SKM-1 (cell line): ENCODE measurements at regions not wholly inside any gene's neighbourhood (a gene's known extent, or its start where the extent isn't known, plus 50 kb on each side); places are given as distances from the start of the nearest gene placed in this dataset.
"Not testable (repeated sequence)": the region's sequence is repeated elsewhere in the genome, so short reads cannot be mapped to it uniquely, and the experiment has no call there.

Experiments used
- DNase-seq: peaks from one replicate; lab custom pipeline; 2025; ENCODE audit not compliant: unreplicated experiment; lab: John Stamatoyannopoulos, UW

- no peak for DNase-seq
Observed at GRCh38 chr2:128503399-128504245, 185.0 kb upstream of the HS6ST1 start.

- DNase-seq, result no peak
Observed at GRCh38 chr2:128504246-128505149, 185.8 kb upstream of the HS6ST1 start.

- DNase-seq, result no peak
Observed at GRCh38 chr2:128505150-128505490, 186.5 kb upstream of the HS6ST1 start.

GRCh38 chr2:128505575-128506526, 187.2 kb upstream of the HS6ST1 start:
- no peak for DNase-seq

GRCh38 chr2:128506534-128506933, 187.9 kb upstream of the HS6ST1 start:
- no peak for DNase-seq

GRCh38 chr2:128510701-128511397, 192.2 kb upstream of the HS6ST1 start:
- DNase-seq, result no peak

GRCh38 chr2:128511731-128512378, 193.2 kb upstream of the HS6ST1 start:
- no peak for DNase-seq

- DNase-seq, result no peak
Observed at GRCh38 chr2:128512379-128513115, 193.9 kb upstream of the HS6ST1 start.

DNA sequence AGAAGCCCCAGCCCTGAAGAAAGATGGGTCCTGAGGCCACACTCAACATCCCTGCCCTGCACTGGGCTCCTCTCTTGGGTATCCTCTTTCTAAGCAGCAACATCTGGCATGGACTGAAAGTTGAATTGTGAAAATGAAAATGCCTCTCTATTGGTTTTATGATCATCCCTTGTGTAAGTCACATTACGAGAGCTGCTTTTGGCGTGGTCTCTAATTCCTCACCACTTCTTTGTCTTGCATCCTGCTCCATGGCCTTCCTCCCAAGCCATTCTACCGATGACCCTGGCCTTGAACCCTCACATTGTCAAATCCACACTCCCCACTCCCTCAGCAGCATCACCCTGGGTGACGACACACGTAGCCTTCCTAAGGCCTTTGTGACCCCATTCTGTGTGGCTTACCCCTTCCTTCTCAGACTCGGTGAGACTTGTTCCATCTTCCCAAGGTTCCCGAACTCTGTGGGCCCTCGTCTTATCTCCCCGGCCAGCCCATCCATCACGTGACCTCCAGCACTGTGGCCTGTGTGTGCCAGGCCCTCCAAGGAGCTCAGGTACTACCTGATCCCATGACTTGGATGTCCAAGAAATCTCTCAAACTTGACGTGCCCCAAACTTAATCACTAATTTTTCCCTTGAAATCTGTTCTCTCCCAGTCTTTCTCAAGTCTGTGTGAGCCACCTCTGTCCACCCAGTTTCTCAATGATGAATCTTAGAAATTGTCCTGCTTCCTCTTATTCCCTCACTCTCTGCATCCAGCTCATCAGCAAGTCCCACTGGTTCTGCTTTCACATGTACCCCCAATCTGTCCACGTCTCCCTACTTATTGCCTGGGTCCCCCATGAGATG, 194.7 kb upstream of the HS6ST1 start:
- DNase-seq, result peak; percentile 73

DNA sequence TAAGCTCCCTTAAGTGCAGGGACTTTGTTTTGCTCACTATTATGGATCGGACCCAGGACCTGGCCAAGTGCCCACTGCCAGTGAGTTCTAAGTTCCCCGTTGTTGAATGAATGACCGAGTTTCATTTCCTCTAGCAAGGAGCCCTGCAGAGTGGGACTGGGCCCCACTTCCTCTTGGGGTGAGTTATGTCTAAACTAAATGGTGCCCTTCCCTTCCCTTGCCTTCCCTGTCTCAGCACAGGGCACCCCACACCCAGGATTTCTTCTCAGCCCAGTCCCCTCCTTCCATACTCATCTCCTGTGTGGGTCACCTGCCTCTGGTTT, 195.3 kb upstream of the HS6ST1 start:
- DNase-seq, result peak; percentile 61

GRCh38 chr2:128514555-128514955, 195.9 kb upstream of the HS6ST1 start:
- no peak for DNase-seq

GRCh38 chr2:128516938-128517337, 198.3 kb upstream of the HS6ST1 start:
- DNase-seq, result no peak

GRCh38 chr2:128519028-128519427, 200.4 kb upstream of the HS6ST1 start:
- DNase-seq, result not testable (repeated sequence)

DNA sequence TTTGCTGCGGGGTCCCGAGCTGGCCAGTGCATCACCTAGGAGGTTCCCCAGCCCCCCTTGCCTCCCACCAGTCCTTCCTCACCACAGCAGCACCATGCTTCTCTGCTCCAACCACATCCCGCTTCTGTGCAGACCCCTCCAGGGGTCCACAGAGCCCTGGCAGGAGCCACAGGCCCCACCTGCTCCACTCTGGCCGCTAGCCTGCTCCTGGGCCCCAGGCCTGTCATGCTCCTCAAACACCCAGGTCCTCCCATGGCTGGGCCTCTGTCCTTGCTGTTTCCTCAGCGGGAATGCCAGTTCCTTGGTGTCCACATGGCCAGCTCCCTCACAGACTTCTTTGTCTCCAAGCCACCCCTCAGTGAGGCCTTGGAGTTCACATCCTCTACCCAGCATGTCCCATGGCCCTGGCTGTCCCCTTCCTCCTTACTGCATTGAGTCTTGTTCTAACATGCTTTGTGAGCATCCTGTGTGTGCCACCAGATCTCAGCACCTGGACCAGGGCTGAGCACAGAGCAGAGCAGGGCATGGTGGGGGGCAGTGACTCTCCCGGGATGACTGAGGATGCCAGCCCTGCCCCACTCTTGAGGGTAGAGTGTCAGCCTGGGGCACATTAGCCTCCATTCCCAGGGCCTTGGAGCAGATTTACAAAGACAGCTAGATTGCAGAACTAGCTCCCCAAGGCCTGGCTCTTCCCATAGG, 201.0 kb upstream of the HS6ST1 start:
- DNase-seq, result no peak

DNA sequence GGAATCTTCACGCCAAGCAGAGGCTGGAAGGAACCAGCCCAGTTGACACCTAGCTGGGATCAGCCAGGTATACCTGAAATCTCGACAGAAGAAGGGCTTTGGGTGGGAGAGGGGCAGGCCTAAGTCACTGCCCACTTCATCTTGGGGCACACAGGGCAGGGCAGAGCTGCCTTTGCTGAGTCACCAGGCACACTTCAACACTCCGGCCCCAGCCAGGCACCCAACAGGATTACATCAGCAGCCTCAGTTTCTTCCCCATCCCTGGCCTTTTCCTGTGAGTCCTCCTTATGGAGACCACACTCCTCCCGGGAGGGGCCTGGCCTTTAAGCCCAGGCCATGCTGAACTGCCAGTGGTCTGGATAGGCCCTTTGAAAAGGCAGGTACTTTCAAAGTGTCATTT, 201.7 kb upstream of the HS6ST1 start:
- no peak for DNase-seq

- no peak for DNase-seq
Observed at GRCh38 chr2:128520791-128521190, 202.1 kb upstream of the HS6ST1 start.

GRCh38 chr2:128521482-128521881, 202.8 kb upstream of the HS6ST1 start:
- DNase-seq, result no peak

- no peak for DNase-seq
Observed at GRCh38 chr2:128522829-128523228, 204.2 kb upstream of the HS6ST1 start.
